Superior temporal gyrus (tissue), 1 donor: ENCODE measurements at regions not wholly inside any gene's neighbourhood (a gene's known extent, or its start where the extent isn't known, plus 50 kb on each side); places are given as distances from the start of the nearest gene placed in this dataset.
"Not testable (repeated sequence)": the region's sequence is repeated elsewhere in the genome, so short reads cannot be mapped to it uniquely, and the experiment has no call there.

Source experiments
- DNase-seq: peaks from one replicate; pipeline ENCODE4 v3.0.0-alpha.2; 2016; ENCODE audit errors: extremely low spot score

- DNase-seq, result no peak
These were observed 479.5 kb downstream of the NKX6-1 start for GRCh38 chr4:84019626-84020025.

- DNase-seq, result no peak
These were observed 467.1 kb downstream of the GPAT3 start for GRCh38 chr4:84003046-84003445.

- DNase-seq, result no peak
These were observed 466.1 kb downstream of the GPAT3 start for GRCh38 chr4:84001876-84002569.

- DNase-seq, result no peak
These were observed 460.3 kb downstream of the GPAT3 start for GRCh38 chr4:83996254-83996653.

- DNase-seq, result no peak
These were observed 457.9 kb downstream of the GPAT3 start for GRCh38 chr4:83993774-83994173.

- DNase-seq, result no peak
These were observed 453.9 kb downstream of the GPAT3 start for GRCh38 chr4:83989835-83990234.

- no peak for DNase-seq
These were observed 445.2 kb downstream of the GPAT3 start for GRCh38 chr4:83981156-83981555.

GRCh38 chr4:83979773-83980172 is 443.9 kb downstream of the GPAT3 start:
- no peak for DNase-seq

GRCh38 chr4:83974111-83974780 is 438.3 kb downstream of the GPAT3 start:
- no peak for DNase-seq

GRCh38 chr4:83964996-83965541 is 429.2 kb downstream of the GPAT3 start:
- DNase-seq, result no peak

GRCh38 chr4:83962492-83962891 is 426.6 kb downstream of the GPAT3 start:
- no peak for DNase-seq

GRCh38 chr4:83961575-83961974 is 425.7 kb downstream of the GPAT3 start:
- no peak for DNase-seq

GRCh38 chr4:83959160-83959559 is 423.3 kb downstream of the GPAT3 start:
- DNase-seq, result no peak

- DNase-seq, result no peak
These were observed 411.9 kb downstream of the GPAT3 start for GRCh38 chr4:83947830-83948193.

GRCh38 chr4:83947125-83947829 is 411.4 kb downstream of the GPAT3 start:
- DNase-seq, result no peak

GRCh38 chr4:83943691-83944090 is 407.8 kb downstream of the GPAT3 start:
- not testable (repeated sequence) for DNase-seq

- DNase-seq, result no peak
These were observed 397.0 kb downstream of the GPAT3 start for GRCh38 chr4:83932750-83933391.

GRCh38 chr4:83931659-83932438 is 395.9 kb downstream of the GPAT3 start:
- no peak for DNase-seq

- DNase-seq, result no peak
These were observed 393.6 kb downstream of the GPAT3 start for GRCh38 chr4:83929550-83929949.

- no peak for DNase-seq
These were observed 391.0 kb downstream of the GPAT3 start for GRCh38 chr4:83926950-83927349.

GRCh38 chr4:83923341-83923740 is 387.4 kb downstream of the GPAT3 start:
- no peak for DNase-seq
